Bronchial epithelial cell (primary cell): ENCODE measurements at regions not wholly inside any gene's neighbourhood (a gene's known extent, or its start where the extent isn't known, plus 50 kb on each side); places are given as distances from the start of the nearest gene placed in this dataset.

Experiments
- DNase-seq: peaks from one replicate; pipeline ENCODE4 v3.0.0-alpha.2; 2010; ENCODE audit warnings: low read depth
- FAIRE-seq: peaks from 2 replicates; lab custom pipeline; 2011; peaks lifted over from hg19 to GRCh38; lab: Jason Lieb, UNC
- H3K27me3 ChIP-seq: 2 replicates; pipeline ENCODE4 v1.5.1; 2011; ENCODE audit warnings: low read length; ENCODE audit not compliant: control insufficient read depth, insufficient read depth
- H3K36me3 ChIP-seq: 2 replicates; pipeline ENCODE4 v1.5.1; 2011; ENCODE audit warnings: low read length; ENCODE audit not compliant: control insufficient read depth, insufficient read depth
- H3K4me3 ChIP-seq: 2 replicates; pipeline ENCODE4 v1.5.1; 2011; ENCODE audit warnings: mild to moderate bottlenecking, low read depth, low read length, control low read depth
- TF ChIP-seq, protein P1 (sequence below): IDR thresholded peaks from 2 replicates; pipeline ENCODE4 v1.5.1; 2011; ENCODE audit warnings: mild to moderate bottlenecking, moderate library complexity, low read length, control low read depth, inconsistent platforms; ENCODE audit not compliant: insufficient read depth, severe bottlenecking

DNA sequence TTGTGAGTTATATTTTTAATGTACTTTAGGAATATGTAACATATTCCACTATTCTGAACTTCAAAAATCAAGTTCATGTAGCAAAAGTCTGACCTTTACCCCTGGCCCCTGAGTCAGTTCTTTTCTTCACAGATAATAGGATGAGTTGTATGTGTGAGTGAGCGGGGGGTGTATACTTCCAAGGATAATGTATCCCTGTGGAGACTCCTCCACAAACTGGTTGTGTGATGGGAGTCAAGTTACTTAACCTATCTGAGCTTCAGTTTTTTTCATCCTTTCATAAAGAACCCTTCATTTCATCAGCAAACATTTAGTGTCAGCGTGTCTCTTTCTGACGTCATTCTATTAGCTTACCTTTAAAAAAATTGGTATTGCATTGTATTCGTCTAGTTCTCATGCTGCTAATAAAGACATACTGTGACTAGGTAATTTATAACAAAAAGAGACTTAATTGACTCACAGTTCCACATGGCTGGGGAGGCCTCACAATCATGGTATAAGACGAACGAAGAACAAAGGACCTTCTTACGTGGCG lies 288.1 kb upstream of the GPC6 start:
- TF ChIP-seq, protein P1, sequence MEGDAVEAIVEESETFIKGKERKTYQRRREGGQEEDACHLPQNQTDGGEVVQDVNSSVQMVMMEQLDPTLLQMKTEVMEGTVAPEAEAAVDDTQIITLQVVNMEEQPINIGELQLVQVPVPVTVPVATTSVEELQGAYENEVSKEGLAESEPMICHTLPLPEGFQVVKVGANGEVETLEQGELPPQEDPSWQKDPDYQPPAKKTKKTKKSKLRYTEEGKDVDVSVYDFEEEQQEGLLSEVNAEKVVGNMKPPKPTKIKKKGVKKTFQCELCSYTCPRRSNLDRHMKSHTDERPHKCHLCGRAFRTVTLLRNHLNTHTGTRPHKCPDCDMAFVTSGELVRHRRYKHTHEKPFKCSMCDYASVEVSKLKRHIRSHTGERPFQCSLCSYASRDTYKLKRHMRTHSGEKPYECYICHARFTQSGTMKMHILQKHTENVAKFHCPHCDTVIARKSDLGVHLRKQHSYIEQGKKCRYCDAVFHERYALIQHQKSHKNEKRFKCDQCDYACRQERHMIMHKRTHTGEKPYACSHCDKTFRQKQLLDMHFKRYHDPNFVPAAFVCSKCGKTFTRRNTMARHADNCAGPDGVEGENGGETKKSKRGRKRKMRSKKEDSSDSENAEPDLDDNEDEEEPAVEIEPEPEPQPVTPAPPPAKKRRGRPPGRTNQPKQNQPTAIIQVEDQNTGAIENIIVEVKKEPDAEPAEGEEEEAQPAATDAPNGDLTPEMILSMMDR = no peak
- Histone ChIP-seq H3K27me3 (no peaks in the 10 kb centered on the region), H3K36me3 (no peaks in the 10 kb centered on the region), H3K4me3 (no peak overlapping the region)
- DNase-seq = no peak
- FAIRE-seq = no peak

DNA sequence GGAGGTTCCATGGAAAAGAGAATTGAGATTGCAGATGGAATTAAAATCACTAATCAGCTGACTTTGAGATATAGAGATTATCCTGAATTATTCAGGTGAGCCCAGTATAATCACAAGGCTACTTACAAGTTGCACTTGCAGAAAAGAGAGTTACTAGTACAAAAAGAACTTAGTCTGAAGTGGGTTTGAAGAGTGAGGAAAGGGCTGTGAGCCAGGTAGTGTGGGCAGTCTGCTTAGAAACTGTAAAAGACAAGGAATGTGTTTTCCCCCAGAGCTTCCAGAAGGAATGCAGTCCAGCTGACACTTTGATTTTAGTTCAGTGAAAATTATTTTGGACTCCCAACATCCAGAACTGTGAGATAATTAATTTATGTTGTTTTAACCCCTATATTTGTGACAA lies 285.4 kb upstream of the GPC6 start:
- no peaks in the 10 kb centered on the region for H3K36me3 ChIP-seq
- TF ChIP-seq, protein P1 = no peak
- FAIRE-seq (no peak), DNase-seq (no peak)
- H3K27me3 ChIP-seq = no peaks in the 10 kb centered on the region
- H3K4me3 ChIP-seq = no peak overlapping the region

DNA sequence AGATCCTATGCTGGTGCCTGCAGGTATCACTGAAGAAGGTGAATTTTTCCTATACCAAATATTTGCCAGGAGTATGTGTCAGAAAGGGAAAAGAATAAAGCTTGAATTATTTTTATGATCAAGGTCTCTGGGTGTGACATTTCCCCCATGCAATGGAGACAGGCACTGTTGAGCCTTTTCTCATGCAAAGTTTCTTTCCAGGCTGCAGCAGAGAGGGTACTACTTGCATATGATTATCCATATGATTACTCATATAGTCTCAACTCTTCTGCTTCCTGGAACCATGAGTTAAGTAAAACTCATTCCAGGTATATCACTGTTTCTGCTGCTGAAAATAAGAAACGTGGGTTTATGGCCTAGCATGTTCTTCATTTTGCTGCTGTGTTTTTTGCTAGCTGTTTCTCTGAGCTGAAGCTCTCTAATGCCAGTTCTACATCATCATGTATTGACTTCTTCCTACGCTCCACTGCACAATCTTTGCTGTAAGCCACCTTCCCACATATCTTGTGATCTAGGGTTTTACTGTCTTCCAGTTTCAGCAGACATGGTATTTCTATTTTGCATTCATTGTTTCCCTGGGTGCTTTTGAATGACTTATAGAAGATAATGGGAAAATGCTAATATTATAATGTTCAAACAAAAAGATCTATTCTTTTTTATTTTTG lies 278.7 kb upstream of the GPC6 start:
- no peaks in the 10 kb centered on the region for H3K27me3 ChIP-seq
- FAIRE-seq = no peak
- H3K4me3 ChIP-seq = no peak overlapping the region
- DNase-seq = no peak
- no peaks in the 10 kb centered on the region for H3K36me3 ChIP-seq
- TF ChIP-seq, protein P1 = no peak

DNA sequence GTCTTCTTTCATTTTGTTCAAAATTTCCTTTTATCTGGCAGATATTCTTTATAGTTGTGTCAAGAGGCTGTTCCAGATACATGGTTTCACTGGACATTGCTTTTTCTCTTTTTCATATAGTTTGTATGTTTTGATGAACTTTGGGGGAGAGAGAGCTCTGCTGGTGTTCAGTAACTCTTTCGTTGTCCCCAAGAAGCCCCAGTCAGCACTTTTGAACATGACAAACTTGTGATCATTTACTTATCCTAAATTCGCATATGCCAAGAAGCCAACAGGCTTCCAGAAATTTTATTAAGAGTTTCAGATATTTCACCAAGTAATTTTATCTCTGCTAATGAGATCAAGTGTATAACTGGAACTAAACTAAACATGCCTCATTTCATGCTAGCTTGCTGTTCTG lies 275.8 kb upstream of the GPC6 start:
- H3K36me3 ChIP-seq = no peaks in the 10 kb centered on the region
- DNase-seq (no peak), FAIRE-seq (no peak)
- H3K27me3 ChIP-seq = no peaks in the 10 kb centered on the region
- TF ChIP-seq, protein P1 = no peak
- no peak overlapping the region for H3K4me3 ChIP-seq

DNA sequence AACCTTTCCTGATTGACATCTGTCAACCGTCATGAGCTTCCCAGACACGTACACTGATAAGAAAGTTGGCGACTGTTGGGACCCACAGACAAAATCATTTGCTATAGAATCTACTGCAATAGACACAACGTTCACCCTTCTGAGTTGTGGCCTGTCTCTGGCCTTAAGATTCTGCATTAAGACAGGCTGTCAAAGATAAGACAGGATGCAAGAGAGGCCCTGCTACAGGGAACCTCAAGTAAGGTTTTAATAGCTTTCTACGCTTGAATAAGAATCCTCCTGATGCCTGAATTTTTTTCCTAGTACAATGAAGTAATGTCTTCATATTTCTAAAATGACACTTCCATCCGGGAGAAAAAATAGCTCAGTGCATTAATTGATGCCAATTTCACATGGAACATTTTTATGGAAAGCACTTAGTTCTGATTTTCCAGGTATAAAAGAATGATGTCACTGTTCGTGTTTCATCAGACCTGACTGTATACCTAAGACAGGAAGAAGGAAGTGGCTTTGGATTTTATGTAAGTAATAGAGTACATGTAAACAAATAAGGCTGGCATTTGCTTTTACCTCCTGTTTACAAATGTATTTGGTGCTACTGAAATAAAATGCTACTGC lies 275.2 kb upstream of the GPC6 start:
- FAIRE-seq (no peak), DNase-seq (no peak)
- TF ChIP-seq, protein P1 = no peak
- Histone ChIP-seq H3K27me3 (no peaks in the 10 kb centered on the region), H3K36me3 (no peaks in the 10 kb centered on the region), H3K4me3 (no peak overlapping the region)
